ENCODE measurements at regions not wholly inside any gene's neighbourhood (a gene's known extent, or its start where the extent isn't known, plus 50 kb on each side); places are given as distances from the start of the nearest gene placed in this dataset.

DNA sequence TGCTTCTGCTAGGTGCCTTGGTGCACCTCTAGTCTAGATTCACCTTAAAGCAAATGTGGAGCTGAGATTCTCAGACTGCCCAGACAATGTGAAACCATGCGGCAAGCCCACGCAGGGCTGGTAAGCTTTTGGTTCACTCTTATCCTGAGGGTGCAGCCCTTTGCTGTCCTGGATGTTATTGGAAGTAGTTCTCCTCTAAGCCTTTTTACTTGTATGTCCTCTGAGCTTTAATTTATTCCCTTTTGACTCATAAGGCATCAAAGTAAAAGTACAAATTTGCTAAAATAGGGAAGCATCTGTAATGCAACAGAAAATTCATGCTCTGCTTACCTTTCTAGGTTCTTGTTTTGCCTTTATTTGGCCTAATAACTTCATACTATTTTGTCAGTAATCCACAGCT, 186.8 kb downstream of the MACC1 start:
- TF ChIP-seq POLR2A (IDR thresholded peaks at IDR 0.05; ENCODE audit: low read length) = no peak
- TF ChIP-seq GATA1 (IDR thresholded peaks at IDR 0.05; ENCODE audit: low read depth, low read length) = no peak

All from erythroblast (primary cell).